MM.1S (cell line): ENCODE measurements at regions not wholly inside any gene's neighbourhood (a gene's known extent, or its start where the extent isn't known, plus 50 kb on each side); places are given as distances from the start of the nearest gene placed in this dataset.

Experiments
- DNase-seq: peaks from one replicate; pipeline ENCODE4 v3.0.0-alpha.2; 2015
- H2AFZ ChIP-seq: fragments of 300-600 bp; sonication (generic); 2 replicates; pipeline ENCODE4 v1.6.0; 2016; ENCODE audit warnings: antibody characterized with exemption, low read length
- H3F3A ChIP-seq: fragments of 300-600 bp; sonication (generic); 2 replicates; pipeline ENCODE4 v1.6.1; 2016; ENCODE audit warnings: mild to moderate bottlenecking, antibody characterized with exemption, low read length, moderate library complexity, mixed read lengths; ENCODE audit not compliant: insufficient read depth
- H3K27ac ChIP-seq: fragments of 300-600 bp; sonication (generic); 2 replicates; pipeline ENCODE4 v1.5.1; 2016; ENCODE audit warnings: mild to moderate bottlenecking, low read length
- H3K27me3 ChIP-seq: fragments of 300-600 bp; sonication (generic); replicated peaks from 2 replicates; pipeline ENCODE4 v1.6.0; 2016; ENCODE audit warnings: low read length; ENCODE audit not compliant: insufficient read depth
- H3K36me3 ChIP-seq: fragments of 300-600 bp; sonication (generic); replicated peaks from 2 replicates; pipeline ENCODE4 v1.6.1; 2016; ENCODE audit warnings: mild to moderate bottlenecking, low read length, mixed read lengths; ENCODE audit not compliant: insufficient read depth
- H3K4me1 ChIP-seq: fragments of 300-600 bp; sonication (generic); 2 replicates; pipeline ENCODE4 v1.6.1; 2016; ENCODE audit warnings: low read length, mixed read lengths
- H3K4me2 ChIP-seq: fragments of 300-600 bp; sonication (generic); 2 replicates; pipeline ENCODE4 v1.6.0; 2016; ENCODE audit warnings: low read depth, low read length
- H3K4me3 ChIP-seq: fragments of 300-600 bp; sonication (generic); 2 replicates; pipeline ENCODE4 v1.5.1; 2016; ENCODE audit warnings: low read length, mixed read lengths
- H3K79me2 ChIP-seq: fragments of 300-600 bp; sonication (generic); 2 replicates; pipeline ENCODE4 v1.6.1; 2016; ENCODE audit warnings: mixed run types, low read length, mixed read lengths
- H3K9ac ChIP-seq: fragments of 300-600 bp; sonication (generic); 2 replicates; pipeline ENCODE4 v1.6.1; 2016; ENCODE audit warnings: low read length, mixed read lengths
- H3K9me2 ChIP-seq: fragments of 300-600 bp; sonication (generic); replicated peaks from 2 replicates; pipeline ENCODE4 v1.6.1; 2016; ENCODE audit warnings: mild to moderate bottlenecking, low read length, mixed read lengths; ENCODE audit not compliant: insufficient read depth
- H3K9me3 ChIP-seq: fragments of 300-600 bp; sonication (generic); replicated peaks from 2 replicates; pipeline ENCODE4 v1.6.1; 2016; ENCODE audit warnings: mild to moderate bottlenecking, low read length, mixed read lengths; ENCODE audit not compliant: insufficient read depth
- H4K20me1 ChIP-seq: fragments of 300-600 bp; sonication (generic); 2 replicates; pipeline ENCODE4 v1.6.1; 2016; ENCODE audit warnings: mild to moderate bottlenecking, low read length, moderate library complexity, mixed read lengths; ENCODE audit not compliant: insufficient read depth
- EZH2 ChIP-seq: fragments of 300-600 bp; sonication (generic); optimal IDR thresholded peaks from 2 replicates; pipeline ENCODE3; 2017; ENCODE audit warnings: low read depth, mild to moderate bottlenecking, antibody characterized with exemption, low read length, mixed read lengths
- EZH2phosphoT487 ChIP-seq: fragments of 300-600 bp; sonication (generic); IDR thresholded peaks from 2 replicates; pipeline ENCODE4 v1.6.1; 2018; ENCODE audit warnings: antibody characterized with exemption, low read length
- TF ChIP-seq, protein P1 (sequence below): fragments of 300-600 bp; sonication (generic); IDR thresholded peaks from 2 replicates; pipeline ENCODE4 v1.5.1; 2016; ENCODE audit warnings: antibody characterized with exemption, low read length, mixed read lengths

DNA sequence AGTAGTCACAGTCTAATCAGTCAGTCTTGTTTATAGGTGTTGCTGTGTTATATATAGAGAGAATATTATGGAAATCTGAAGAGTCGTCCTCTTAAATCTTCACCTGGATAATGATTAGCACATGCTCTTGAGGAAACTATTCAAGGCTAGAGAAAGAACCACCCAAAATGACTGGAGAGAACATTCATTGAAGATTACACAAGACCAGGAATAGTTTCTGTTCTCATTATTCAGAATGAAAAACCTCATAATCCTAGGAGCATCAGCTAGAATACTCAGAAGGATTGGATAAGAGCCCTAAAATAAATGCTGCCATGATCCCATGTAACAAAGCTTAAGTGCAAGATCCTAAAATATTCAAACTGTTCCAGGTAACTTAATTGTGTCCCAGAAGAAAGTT lies 278.2 kb upstream of the PREP start:
- no peak overlapping the region for H3K27ac ChIP-seq
- H3F3A ChIP-seq, result no peaks in the 10 kb centered on the region
- no peaks in the 10 kb centered on the region for H3K9me2 ChIP-seq
- TF ChIP-seq EZH2 (no peak), EZH2phosphoT487 (no peak)
- TF ChIP-seq, protein P1, sequence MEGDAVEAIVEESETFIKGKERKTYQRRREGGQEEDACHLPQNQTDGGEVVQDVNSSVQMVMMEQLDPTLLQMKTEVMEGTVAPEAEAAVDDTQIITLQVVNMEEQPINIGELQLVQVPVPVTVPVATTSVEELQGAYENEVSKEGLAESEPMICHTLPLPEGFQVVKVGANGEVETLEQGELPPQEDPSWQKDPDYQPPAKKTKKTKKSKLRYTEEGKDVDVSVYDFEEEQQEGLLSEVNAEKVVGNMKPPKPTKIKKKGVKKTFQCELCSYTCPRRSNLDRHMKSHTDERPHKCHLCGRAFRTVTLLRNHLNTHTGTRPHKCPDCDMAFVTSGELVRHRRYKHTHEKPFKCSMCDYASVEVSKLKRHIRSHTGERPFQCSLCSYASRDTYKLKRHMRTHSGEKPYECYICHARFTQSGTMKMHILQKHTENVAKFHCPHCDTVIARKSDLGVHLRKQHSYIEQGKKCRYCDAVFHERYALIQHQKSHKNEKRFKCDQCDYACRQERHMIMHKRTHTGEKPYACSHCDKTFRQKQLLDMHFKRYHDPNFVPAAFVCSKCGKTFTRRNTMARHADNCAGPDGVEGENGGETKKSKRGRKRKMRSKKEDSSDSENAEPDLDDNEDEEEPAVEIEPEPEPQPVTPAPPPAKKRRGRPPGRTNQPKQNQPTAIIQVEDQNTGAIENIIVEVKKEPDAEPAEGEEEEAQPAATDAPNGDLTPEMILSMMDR, result no peak
- H3K4me1 ChIP-seq, result no peaks in the 10 kb centered on the region
- no peak overlapping the region for H2AFZ ChIP-seq
- no peak overlapping the region for H3K9ac ChIP-seq
- no peaks in the 10 kb centered on the region for H3K9me3 ChIP-seq
- no peak for DNase-seq
- no peaks in the 10 kb centered on the region for H3K27me3 ChIP-seq
- no peak overlapping the region for H3K4me2 ChIP-seq
- H3K4me3 ChIP-seq, result no peak overlapping the region
- no peaks in the 10 kb centered on the region for H3K36me3 ChIP-seq
- H4K20me1 ChIP-seq, result no peaks in the 10 kb centered on the region
- no peaks in the 10 kb centered on the region for H3K79me2 ChIP-seq

DNA sequence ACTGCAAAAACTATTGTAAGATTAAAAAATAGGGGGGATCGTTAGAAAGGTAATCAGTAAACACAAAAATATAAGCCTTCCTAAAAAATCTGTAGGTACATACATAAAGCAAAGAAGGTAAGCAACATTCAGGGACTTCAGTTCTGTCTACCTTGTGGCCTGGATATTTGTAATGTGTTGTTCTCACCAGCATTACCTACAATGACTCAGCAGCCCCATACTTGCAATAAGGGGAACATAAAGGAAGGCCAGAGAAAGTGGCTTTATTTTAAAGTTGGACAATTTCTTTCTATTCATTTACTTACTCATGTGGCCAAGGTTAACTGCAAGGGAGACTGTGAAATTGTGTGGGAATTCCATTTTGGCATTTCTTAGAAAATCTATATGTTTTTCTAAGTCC lies 277.2 kb upstream of the PREP start:
- Histone ChIP-seq H3K27ac (no peak overlapping the region), H3K36me3 (no peaks in the 10 kb centered on the region), H3K4me2 (no peak overlapping the region), H3K4me3 (no peak overlapping the region), H3K4me1 (no peaks in the 10 kb centered on the region), H3K79me2 (no peaks in the 10 kb centered on the region), H3K9me3 (no peaks in the 10 kb centered on the region), H4K20me1 (no peaks in the 10 kb centered on the region), H2AFZ (no peak overlapping the region), H3K9me2 (no peaks in the 10 kb centered on the region), H3K27me3 (no peaks in the 10 kb centered on the region), H3K9ac (no peak overlapping the region), H3F3A (no peaks in the 10 kb centered on the region)
- TF ChIP-seq EZH2, result no peak
- TF ChIP-seq, protein P1, result no peak
- no peak for TF ChIP-seq EZH2phosphoT487
- no peak for DNase-seq

- Histone ChIP-seq H3F3A (no peaks in the 10 kb centered on the region), H3K4me1 (no peaks in the 10 kb centered on the region), H3K27me3 (no peaks in the 10 kb centered on the region), H3K36me3 (no peaks in the 10 kb centered on the region), H3K9ac (no peak overlapping the region), H4K20me1 (no peaks in the 10 kb centered on the region), H3K4me2 (no peak overlapping the region), H3K27ac (no peak overlapping the region), H3K9me3 (no peaks in the 10 kb centered on the region), H2AFZ (no peak overlapping the region), H3K4me3 (no peak overlapping the region), H3K79me2 (no peaks in the 10 kb centered on the region), H3K9me2 (no peaks in the 10 kb centered on the region)
- DNase-seq, result no peak
- TF ChIP-seq, protein P1, result no peak
- TF ChIP-seq EZH2 (no peak), EZH2phosphoT487 (no peak)
Observed at GRCh38 chr6:105678516-105678915, 275.6 kb upstream of the PREP start.
